ENCODE measurements at regions not wholly inside any gene's neighbourhood (a gene's known extent, or its start where the extent isn't known, plus 50 kb on each side); places are given as distances from the start of the nearest gene placed in this dataset.
"Not testable (repeated sequence)": the region's sequence is repeated elsewhere in the genome, so short reads cannot be mapped to it uniquely, and the experiment has no call there.

DNA sequence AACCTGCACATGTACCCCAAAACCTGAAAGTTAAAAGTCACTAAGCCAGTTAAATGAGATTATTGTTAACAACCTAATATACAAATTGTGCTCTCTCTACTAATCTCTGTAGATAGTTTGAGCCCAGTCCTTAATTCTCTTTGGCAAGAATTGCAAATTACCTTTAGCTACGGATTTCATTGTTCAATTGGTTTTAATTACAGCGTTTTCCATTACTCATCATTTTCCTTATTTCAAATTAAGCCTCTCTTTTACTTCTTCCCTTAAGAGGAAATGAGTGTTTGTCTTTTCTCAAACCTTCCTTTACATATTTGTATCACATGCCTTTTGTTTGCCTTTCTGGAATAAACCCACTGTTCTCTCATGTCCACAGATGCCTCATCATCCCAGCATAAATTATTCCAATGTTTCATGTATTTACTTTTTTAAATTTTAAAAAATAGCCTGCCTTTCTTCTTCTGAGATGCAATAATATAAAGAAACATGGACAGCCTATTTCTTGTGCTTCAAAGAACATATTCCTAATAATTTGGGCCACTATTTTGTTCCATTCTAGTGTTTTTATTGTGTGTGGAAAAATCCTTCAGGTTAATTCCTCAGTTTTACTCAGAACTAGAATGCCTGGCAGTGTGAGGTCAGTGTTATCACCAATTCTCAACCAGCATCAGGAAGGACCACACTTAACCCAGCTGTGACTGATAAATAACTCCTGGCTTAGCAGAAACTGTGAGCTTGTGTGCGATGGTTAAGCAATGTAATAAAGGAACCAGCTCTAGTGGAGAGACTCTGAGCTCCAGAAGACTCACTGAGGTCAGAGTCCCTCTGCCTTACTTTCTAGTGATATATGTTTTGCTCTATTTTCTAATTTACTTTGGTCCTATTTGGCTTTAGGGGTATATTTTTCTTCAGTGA lies 600.5 kb downstream of the LTN1 start:
- no peaks in the 10 kb centered on the region for H3K27me3 ChIP-seq (replicated peaks)
- in situ Hi-C loops (cut with HindIII; ENCODE audit: low pct_ligation_motif_present, low sequenced_read_pairs): no loop called here
- H3K27ac ChIP-seq: no peak overlapping the region
- no peak for DNase-seq
- no peak overlapping the region for H3K4me3 ChIP-seq (ENCODE audit: low read depth, low read length)
- TF ChIP-seq, protein P1, sequence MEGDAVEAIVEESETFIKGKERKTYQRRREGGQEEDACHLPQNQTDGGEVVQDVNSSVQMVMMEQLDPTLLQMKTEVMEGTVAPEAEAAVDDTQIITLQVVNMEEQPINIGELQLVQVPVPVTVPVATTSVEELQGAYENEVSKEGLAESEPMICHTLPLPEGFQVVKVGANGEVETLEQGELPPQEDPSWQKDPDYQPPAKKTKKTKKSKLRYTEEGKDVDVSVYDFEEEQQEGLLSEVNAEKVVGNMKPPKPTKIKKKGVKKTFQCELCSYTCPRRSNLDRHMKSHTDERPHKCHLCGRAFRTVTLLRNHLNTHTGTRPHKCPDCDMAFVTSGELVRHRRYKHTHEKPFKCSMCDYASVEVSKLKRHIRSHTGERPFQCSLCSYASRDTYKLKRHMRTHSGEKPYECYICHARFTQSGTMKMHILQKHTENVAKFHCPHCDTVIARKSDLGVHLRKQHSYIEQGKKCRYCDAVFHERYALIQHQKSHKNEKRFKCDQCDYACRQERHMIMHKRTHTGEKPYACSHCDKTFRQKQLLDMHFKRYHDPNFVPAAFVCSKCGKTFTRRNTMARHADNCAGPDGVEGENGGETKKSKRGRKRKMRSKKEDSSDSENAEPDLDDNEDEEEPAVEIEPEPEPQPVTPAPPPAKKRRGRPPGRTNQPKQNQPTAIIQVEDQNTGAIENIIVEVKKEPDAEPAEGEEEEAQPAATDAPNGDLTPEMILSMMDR (IDR thresholded peaks at IDR 0.05; ENCODE audit: low read depth, low read length, missing control alignments): no peak
- H3K36me3 ChIP-seq (replicated peaks): no peaks in the 10 kb centered on the region

DNA sequence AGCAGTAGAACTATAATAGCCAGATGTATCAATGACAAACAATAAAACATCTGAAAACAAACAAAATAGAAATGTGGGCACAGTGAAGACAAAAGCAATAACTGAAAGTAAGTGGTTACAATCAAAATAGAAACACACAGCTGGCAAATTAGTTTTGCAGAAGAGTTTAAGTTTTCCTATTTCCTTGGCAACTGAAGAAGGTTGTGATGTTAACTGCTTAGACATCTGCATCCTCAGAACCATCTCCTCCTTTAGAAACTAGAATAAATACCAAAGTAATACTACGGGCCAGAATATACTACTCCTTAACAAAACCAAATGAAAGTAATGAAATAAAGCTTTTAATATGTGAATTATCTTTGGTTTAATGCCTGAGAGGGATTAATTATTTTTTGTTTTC lies 605.5 kb downstream of the LTN1 start:
- no peak for DNase-seq
- in situ Hi-C loops (cut with HindIII; ENCODE audit: low pct_ligation_motif_present, low sequenced_read_pairs): no loop called here
- no peak overlapping the region for H3K4me3 ChIP-seq (ENCODE audit: low read depth, low read length)
- H3K27ac ChIP-seq: no peak overlapping the region
- H3K27me3 ChIP-seq (replicated peaks): no peaks in the 10 kb centered on the region
- no peaks in the 10 kb centered on the region for H3K36me3 ChIP-seq (replicated peaks)
- TF ChIP-seq, protein P1 (IDR thresholded peaks at IDR 0.05; ENCODE audit: low read depth, low read length, missing control alignments): no peak

DNA sequence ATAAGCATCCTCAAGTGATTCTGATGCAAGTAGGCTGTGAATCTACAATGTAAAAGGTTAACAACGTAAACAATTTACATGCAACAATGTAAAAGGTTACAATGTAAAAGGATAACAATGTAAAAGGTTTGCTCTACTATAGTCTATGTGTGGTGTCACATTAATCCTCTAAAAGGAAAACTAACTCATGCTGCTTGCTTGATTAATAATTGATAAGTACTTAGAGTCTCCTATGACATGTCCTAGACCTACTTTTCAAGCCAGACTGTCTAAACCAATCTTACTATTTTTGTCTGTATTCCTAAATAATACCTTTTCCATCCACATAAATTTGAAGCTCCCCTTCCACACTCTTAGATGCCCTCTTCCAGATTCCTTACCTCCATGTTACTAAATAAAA lies 606.8 kb downstream of the LTN1 start:
- Histone ChIP-seq H3K36me3 (replicated peaks) (no peaks in the 10 kb centered on the region), H3K4me3 (ENCODE audit: low read depth, low read length) (no peak overlapping the region), H3K27ac (no peak overlapping the region), H3K27me3 (replicated peaks) (no peaks in the 10 kb centered on the region)
- in situ Hi-C loops (cut with HindIII; ENCODE audit: low pct_ligation_motif_present, low sequenced_read_pairs): no loop called here
- TF ChIP-seq, protein P1 (IDR thresholded peaks at IDR 0.05; ENCODE audit: low read depth, low read length, missing control alignments): no peak
- no peak for DNase-seq

DNA sequence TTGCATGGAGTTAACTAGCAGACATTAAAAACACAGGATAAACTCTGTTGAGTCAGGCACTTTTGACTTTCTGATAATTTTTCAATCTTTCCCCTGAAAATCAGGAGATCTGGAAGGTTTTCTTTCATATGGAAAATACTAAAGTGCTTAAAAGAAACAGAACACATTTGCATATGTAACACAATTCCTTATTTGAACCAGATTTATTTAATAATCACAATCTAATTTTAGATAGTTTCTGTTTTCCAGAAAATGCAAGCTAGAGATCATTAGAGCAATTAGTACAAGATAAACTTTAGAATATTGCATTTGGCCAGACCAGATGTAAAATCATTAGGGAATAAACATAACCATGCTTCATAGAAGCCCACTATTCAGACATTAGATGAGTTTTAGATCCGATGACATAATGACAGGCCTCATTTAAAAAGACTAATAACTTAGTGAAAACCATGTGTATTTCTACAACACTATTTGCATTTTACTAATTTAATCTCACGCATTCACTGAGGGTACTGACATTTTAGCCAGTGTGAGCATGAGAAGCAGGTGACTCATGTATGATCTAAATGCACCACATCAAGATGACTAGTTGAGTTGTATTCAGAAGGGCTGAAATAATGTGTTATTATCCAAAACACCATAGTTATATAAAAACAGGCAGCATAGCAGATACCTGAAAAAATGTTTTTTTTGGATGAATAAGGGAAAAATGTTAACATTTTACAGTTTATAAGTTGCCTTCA lies 611.5 kb downstream of the LTN1 start:
- H3K27ac ChIP-seq; DNase-seq; H3K27me3 ChIP-seq (replicated peaks); H3K36me3 ChIP-seq (replicated peaks); H3K4me3 ChIP-seq (ENCODE audit: low read depth, low read length); in situ Hi-C loops (cut with HindIII; ENCODE audit: low pct_ligation_motif_present, low sequenced_read_pairs): not testable (repeated sequence)

DNA sequence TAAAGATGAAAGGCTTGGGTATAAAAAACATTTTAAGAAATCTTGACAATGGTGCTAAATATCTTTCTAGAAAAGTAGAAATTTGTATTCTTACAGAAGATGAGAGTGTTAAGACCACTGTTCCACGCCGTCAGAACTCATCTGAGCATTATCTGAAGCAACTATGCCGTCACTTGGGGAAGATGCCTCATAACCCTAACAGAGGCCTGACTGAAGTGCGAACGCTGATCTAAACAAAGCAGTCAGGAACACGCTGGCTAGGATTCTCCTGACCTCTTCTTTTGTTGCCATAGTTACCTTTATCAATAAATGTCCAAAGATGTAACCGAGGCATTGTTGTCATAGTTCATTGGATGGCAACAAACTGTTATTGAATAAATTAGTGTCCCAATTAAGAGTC lies 612.4 kb downstream of the LTN1 start:
- no peak for DNase-seq

DNA sequence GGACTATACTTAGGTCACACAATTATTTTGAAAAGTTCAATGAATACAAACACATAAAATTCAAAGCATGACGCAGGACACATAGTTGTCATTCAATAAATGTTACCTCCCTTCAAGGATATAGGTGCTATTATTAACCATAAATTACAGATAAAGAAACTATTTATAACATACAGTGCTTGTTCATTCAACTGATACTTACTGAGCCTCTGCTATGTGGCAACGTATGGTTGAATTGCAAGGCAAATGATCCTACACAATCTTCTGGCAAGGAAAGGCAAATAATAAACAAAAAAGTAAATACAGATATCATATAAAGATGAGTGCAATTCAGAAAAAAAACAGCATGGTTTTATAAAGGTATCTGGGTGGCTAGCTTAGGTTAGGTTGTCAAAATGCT lies 614.7 kb downstream of the LTN1 start:
- TF ChIP-seq, protein P1 (IDR thresholded peaks at IDR 0.05; ENCODE audit: low read depth, low read length, missing control alignments): no peak
- H3K27ac ChIP-seq: no peak overlapping the region
- H3K4me3 ChIP-seq (ENCODE audit: low read depth, low read length): no peak overlapping the region
- in situ Hi-C loops (cut with HindIII; ENCODE audit: low pct_ligation_motif_present, low sequenced_read_pairs): no loop called here
- no peak for DNase-seq
- no peaks in the 10 kb centered on the region for H3K27me3 ChIP-seq (replicated peaks)
- no peaks in the 10 kb centered on the region for H3K36me3 ChIP-seq (replicated peaks)

More for the DNA sequence above, 612.4 kb downstream of the LTN1 start:
- in situ Hi-C loops (cut with HindIII; ENCODE audit: low pct_ligation_motif_present, low sequenced_read_pairs): no loop called here
- no peak overlapping the region for H3K4me3 ChIP-seq (ENCODE audit: low read depth, low read length)
- H3K27me3 ChIP-seq (replicated peaks): no peaks in the 10 kb centered on the region
- no peak overlapping the region for H3K27ac ChIP-seq
- TF ChIP-seq, protein P1 (IDR thresholded peaks at IDR 0.05; ENCODE audit: low read depth, low read length, missing control alignments): no peak
- no peaks in the 10 kb centered on the region for H3K36me3 ChIP-seq (replicated peaks)

Measured in brain microvascular endothelial cell (primary cell).